ENCODE measurements at regions not wholly inside any gene's neighbourhood (a gene's known extent, or its start where the extent isn't known, plus 50 kb on each side); places are given as distances from the start of the nearest gene placed in this dataset.

DNA sequence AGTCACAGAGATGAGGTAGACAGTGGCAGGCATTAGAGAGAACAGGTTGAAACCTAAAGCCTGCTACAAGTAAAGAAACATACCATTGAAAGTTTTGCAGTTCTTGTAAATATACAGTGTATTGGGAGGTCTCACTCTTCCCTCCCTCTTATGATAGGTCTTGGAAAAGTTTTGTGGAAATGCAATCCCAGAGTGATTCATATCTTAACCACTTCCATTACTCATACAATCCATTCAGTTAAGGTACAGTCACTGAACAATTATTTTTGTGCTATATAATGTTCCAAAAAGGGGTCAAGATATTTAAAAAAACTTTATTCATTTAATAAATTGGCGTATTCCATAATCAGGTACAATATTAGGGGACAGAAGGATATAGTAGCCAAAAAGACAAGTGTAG is 737.7 kb upstream of the ALCAM start:
- no peak overlapping the region for H3K4me3 ChIP-seq (replicated peaks; ENCODE audit: low read depth, low read length)
- TF ChIP-seq, protein P1, sequence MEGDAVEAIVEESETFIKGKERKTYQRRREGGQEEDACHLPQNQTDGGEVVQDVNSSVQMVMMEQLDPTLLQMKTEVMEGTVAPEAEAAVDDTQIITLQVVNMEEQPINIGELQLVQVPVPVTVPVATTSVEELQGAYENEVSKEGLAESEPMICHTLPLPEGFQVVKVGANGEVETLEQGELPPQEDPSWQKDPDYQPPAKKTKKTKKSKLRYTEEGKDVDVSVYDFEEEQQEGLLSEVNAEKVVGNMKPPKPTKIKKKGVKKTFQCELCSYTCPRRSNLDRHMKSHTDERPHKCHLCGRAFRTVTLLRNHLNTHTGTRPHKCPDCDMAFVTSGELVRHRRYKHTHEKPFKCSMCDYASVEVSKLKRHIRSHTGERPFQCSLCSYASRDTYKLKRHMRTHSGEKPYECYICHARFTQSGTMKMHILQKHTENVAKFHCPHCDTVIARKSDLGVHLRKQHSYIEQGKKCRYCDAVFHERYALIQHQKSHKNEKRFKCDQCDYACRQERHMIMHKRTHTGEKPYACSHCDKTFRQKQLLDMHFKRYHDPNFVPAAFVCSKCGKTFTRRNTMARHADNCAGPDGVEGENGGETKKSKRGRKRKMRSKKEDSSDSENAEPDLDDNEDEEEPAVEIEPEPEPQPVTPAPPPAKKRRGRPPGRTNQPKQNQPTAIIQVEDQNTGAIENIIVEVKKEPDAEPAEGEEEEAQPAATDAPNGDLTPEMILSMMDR (IDR thresholded peaks at IDR 0.05; ENCODE audit: low read depth, low read length, missing control alignments): no peak
- peak; percentile 16 for DNase-seq (ENCODE audit: extremely low read depth, low read depth)

DNA sequence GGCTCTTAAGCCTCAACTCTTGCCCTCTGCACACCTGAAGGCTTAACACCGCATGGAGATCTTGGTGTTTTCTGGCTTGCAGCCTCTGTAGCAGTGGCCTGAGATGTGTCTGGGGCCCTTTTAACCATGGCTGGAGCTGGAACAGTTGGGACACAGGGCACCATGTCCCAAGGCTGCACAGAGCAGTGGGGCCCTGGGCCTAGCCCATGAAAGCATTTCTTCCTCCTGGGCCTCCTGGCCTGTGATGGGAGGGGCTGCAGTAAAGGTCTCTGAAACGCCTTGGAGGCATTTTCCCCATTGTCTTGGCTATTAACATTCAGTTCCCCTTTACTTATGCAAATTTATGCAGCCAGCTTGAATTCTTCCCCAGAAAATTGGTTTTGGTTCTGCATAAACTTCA is 735.5 kb upstream of the ALCAM start:
- no peak overlapping the region for H3K4me3 ChIP-seq (replicated peaks; ENCODE audit: low read depth, low read length)
- no peak for DNase-seq (ENCODE audit: extremely low read depth, low read depth)
- TF ChIP-seq, protein P1 (IDR thresholded peaks at IDR 0.05; ENCODE audit: low read depth, low read length, missing control alignments): no peak

DNA sequence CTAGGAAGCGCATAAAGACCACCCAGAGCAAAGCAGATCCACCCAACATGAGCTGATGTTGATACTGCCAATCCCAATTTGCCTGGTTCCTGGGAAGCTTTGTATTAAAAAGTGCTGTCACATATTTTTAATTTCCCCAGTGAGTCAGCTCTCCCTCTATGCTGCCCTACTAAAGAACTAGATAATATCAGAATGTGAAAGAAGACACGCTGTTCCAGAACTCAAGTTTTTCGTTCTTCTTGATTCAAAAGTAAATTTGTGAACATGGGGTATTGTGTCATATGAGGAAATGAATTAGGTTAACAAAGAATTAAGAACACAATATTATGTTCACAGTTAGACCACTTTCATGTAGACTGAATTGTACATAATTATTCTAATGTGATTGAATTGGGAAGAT is 734.2 kb upstream of the ALCAM start:
- TF ChIP-seq, protein P1 (IDR thresholded peaks at IDR 0.05; ENCODE audit: low read depth, low read length, missing control alignments): no peak
- H3K4me3 ChIP-seq (replicated peaks; ENCODE audit: low read depth, low read length): no peak overlapping the region
- DNase-seq (ENCODE audit: extremely low read depth, low read depth): no peak

DNA sequence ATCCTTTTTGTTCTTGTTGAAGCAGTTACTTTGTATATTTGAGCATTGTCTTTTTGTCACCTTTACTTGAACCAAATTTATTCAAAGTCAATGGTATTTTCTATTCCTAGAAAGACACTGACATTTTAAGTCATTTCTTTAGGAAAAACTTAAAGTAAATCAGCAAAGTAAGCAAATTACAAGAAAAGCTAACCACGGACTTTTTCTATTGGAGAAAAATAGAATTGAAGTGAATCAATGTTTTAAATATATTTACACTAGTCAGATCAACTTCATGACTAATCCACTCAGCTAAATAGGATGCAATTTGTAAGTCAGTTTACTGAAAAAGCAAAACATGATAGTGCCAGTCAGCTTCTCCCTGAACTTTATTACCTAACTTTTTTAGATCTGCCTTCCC is 733.8 kb upstream of the ALCAM start:
- DNase-seq (ENCODE audit: extremely low read depth, low read depth): no peak
- TF ChIP-seq, protein P1 (IDR thresholded peaks at IDR 0.05; ENCODE audit: low read depth, low read length, missing control alignments): no peak

DNA sequence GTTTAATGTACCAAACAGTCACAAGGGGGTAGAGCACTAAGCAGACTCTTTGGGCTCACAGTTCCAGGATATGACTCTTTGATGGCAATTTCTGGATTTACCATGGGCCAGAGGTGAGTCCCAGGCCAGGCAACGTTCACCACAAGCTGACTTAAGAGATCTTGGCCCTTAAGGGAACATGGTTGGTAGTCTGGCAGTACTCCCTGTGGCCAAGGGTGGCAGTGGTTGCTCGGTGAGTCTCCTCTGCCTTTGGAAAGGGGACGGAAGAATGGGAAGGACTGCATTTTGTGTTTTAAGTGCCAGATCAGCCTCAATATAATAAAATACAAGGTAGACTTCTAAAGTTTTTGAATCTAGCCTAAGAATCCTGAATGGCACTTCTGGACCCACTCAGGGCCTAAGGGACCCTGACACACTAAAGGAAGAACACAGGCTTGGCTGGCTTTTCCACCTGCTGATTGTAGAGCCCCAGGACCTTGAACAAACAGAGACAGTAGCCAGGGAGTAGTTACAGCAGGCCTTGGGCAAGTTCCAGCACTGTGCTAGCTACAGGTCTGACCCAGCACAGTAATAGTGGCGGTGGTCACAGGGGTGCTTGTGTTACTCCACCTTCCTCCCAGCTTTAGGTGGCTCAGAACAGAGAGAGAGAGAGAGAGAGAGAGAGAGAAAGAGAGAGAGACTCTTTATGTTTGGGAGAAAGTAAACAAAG is 730.7 kb upstream of the ALCAM start:
- DNase-seq (ENCODE audit: extremely low read depth, low read depth): no peak
- TF ChIP-seq, protein P1 (IDR thresholded peaks at IDR 0.05; ENCODE audit: low read depth, low read length, missing control alignments): no peak
- H3K4me3 ChIP-seq (replicated peaks; ENCODE audit: low read depth, low read length): no peak overlapping the region

More for the DNA sequence above, 733.8 kb upstream of the ALCAM start:
- no peak overlapping the region for H3K4me3 ChIP-seq (replicated peaks; ENCODE audit: low read depth, low read length)

DNA sequence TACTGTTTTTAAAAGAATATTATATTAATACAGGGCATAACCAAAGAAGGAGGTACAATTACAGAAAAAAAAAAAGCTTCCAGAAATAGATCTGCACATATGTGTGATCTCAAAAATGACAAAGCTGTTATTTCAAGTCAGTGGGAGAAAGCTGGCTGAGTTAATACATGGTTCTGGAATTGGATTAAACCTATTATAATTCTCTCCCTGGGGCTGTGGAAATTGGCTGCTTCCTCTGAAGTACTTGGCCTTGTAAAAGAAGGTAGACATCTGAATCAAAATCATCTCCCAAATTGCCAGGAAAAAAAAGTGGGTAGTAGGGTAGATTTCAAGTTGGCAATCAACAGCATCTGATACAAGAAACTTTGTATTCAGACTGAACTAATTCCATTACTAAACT is 723.9 kb upstream of the ALCAM start:
- DNase-seq (ENCODE audit: extremely low read depth, low read depth): no peak
- TF ChIP-seq, protein P1 (IDR thresholded peaks at IDR 0.05; ENCODE audit: low read depth, low read length, missing control alignments): no peak
- no peak overlapping the region for H3K4me3 ChIP-seq (replicated peaks; ENCODE audit: low read depth, low read length)

DNA sequence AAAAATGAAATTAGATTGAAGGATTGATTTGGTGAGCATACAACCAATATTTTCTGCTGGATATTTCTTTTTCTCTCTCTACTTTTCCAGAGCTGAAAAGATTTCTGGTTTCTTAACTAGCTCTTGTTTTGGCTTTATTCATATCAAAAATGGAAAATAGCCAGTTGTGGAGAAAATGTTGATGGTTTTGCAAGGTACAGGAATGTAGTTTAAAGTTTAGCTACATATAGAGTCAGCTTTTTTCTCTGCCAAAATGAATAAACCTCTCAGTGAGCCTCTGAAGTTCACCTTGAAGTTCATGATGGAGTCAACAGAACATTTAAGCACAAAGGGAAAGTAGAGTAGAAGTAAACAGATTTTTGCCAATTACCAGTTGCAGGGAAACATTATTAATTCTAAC is 720.5 kb upstream of the ALCAM start:
- H3K4me3 ChIP-seq (replicated peaks; ENCODE audit: low read depth, low read length): no peak overlapping the region
- TF ChIP-seq, protein P1 (IDR thresholded peaks at IDR 0.05; ENCODE audit: low read depth, low read length, missing control alignments): no peak
- DNase-seq (ENCODE audit: extremely low read depth, low read depth): no peak

Data from HFF-Myc (cell line).